DND-41 (cell line): ENCODE measurements at regions not wholly inside any gene's neighbourhood (a gene's known extent, or its start where the extent isn't known, plus 50 kb on each side); places are given as distances from the start of the nearest gene placed in this dataset.

Source experiments
- EZH2 ChIP-seq: IDR thresholded peaks from 3 replicates; pipeline ENCODE4 v1.6.1; 2012; ENCODE audit warnings: borderline replicate concordance, low read depth, mild to moderate bottlenecking, moderate library complexity, low read length, inconsistent platforms; ENCODE audit not compliant: severe bottlenecking
- TF ChIP-seq, protein P1 (sequence below): IDR thresholded peaks from 2 replicates; pipeline ENCODE4 v1.5.1; 2012; ENCODE audit warnings: borderline replicate concordance, low read length, moderate library complexity, mild to moderate bottlenecking; ENCODE audit not compliant: poor library complexity, severe bottlenecking; ENCODE audit errors: extremely low read depth

DNA sequence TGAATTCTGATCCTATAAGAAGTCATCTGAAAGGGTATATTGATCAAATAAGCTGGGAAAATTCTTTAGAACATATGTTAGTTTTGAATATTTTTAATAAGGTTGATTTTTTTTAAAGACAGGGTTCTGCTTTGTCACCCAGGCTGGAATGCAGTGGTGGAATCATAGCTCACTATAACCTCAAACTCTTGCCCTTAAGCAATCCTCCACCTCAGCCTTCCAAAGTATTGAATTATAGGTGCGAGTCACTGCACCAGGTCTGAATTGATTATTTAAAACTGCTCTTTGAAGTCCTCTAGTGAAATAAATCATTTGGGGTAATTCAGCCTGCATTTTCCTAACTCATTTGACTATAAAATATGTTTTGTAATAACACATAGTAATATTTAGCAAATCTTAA is 812.3 kb downstream of the PDHA2 start:
- no peak for TF ChIP-seq EZH2
- TF ChIP-seq, protein P1, sequence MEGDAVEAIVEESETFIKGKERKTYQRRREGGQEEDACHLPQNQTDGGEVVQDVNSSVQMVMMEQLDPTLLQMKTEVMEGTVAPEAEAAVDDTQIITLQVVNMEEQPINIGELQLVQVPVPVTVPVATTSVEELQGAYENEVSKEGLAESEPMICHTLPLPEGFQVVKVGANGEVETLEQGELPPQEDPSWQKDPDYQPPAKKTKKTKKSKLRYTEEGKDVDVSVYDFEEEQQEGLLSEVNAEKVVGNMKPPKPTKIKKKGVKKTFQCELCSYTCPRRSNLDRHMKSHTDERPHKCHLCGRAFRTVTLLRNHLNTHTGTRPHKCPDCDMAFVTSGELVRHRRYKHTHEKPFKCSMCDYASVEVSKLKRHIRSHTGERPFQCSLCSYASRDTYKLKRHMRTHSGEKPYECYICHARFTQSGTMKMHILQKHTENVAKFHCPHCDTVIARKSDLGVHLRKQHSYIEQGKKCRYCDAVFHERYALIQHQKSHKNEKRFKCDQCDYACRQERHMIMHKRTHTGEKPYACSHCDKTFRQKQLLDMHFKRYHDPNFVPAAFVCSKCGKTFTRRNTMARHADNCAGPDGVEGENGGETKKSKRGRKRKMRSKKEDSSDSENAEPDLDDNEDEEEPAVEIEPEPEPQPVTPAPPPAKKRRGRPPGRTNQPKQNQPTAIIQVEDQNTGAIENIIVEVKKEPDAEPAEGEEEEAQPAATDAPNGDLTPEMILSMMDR = no peak
